Activated CD8-positive, alpha-beta memory T cell treated with anti-CD3 and anti-CD28 coated beads for 24 hours (primary cell): ENCODE measurements at regions not wholly inside any gene's neighbourhood (a gene's known extent, or its start where the extent isn't known, plus 50 kb on each side); places are given as distances from the start of the nearest gene placed in this dataset.

ENCODE experiments used
- DNase-seq: peaks from one replicate; pipeline ENCODE4 v3.0.0-alpha.2; 2020

- DNase-seq: no peak
Measured at GRCh38 chr10:8502573-8502972, 448.1 kb downstream of the GATA3 start.

GRCh38 chr10:8504499-8504898, 450.0 kb downstream of the GATA3 start:
- no peak for DNase-seq

GRCh38 chr10:8507156-8507555, 452.7 kb downstream of the GATA3 start:
- DNase-seq: no peak

GRCh38 chr10:8508882-8509281, 454.4 kb downstream of the GATA3 start:
- DNase-seq: no peak

- no peak for DNase-seq
Measured at GRCh38 chr10:8510471-8510870, 456.0 kb downstream of the GATA3 start.

GRCh38 chr10:8511026-8511425, 456.5 kb downstream of the GATA3 start:
- no peak for DNase-seq

GRCh38 chr10:8513155-8514147, 459.0 kb downstream of the GATA3 start:
- no peak for DNase-seq

GRCh38 chr10:8520382-8520781, 465.9 kb downstream of the GATA3 start:
- DNase-seq: no peak

GRCh38 chr10:8527773-8528172, 473.3 kb downstream of the GATA3 start:
- DNase-seq: no peak

- no peak for DNase-seq
Measured at GRCh38 chr10:8531116-8531515, 476.6 kb downstream of the GATA3 start.

- DNase-seq: no peak
Measured at GRCh38 chr10:8532647-8533046, 478.2 kb downstream of the GATA3 start.

GRCh38 chr10:8533462-8533861, 479.0 kb downstream of the GATA3 start:
- DNase-seq: no peak

GRCh38 chr10:8534096-8534495, 479.6 kb downstream of the GATA3 start:
- no peak for DNase-seq

- no peak for DNase-seq
Measured at GRCh38 chr10:8534891-8535290, 480.4 kb downstream of the GATA3 start.

GRCh38 chr10:8539056-8539455, 484.6 kb downstream of the GATA3 start:
- no peak for DNase-seq

GRCh38 chr10:8543361-8544056, 489.0 kb downstream of the GATA3 start:
- DNase-seq: no peak

- no peak for DNase-seq
Measured at GRCh38 chr10:8544057-8544380, 489.5 kb downstream of the GATA3 start.

GRCh38 chr10:8544500-8544899, 490.0 kb downstream of the GATA3 start:
- DNase-seq: no peak

GRCh38 chr10:8554574-8554973, 500.1 kb downstream of the GATA3 start:
- DNase-seq: no peak

GRCh38 chr10:8556321-8556720, 501.8 kb downstream of the GATA3 start:
- no peak for DNase-seq

GRCh38 chr10:8563478-8563877, 509.0 kb downstream of the GATA3 start:
- DNase-seq: no peak

GRCh38 chr10:8566737-8567136, 512.2 kb downstream of the GATA3 start:
- DNase-seq: no peak

- DNase-seq: no peak
Measured at GRCh38 chr10:8568401-8568800, 513.9 kb downstream of the GATA3 start.

GRCh38 chr10:8575620-8576019, 521.1 kb downstream of the GATA3 start:
- no peak for DNase-seq
